ENCODE measurements at regions not wholly inside any gene's neighbourhood (a gene's known extent, or its start where the extent isn't known, plus 50 kb on each side); places are given as distances from the start of the nearest gene placed in this dataset.

GRCh38 chr7:15751191-15751701, 64.8 kb upstream of the MEOX2 start:
- no peak for TF ChIP-seq CTCF (IDR thresholded peaks at IDR 0.05)
- no peak for TF ChIP-seq POLR2A (IDR thresholded peaks at IDR 0.05)
- no peak for TF ChIP-seq EP300 (IDR thresholded peaks at IDR 0.05)

Measured in tibial nerve (tissue), 4 donors.